GM19397 (cell line): ENCODE measurements at regions not wholly inside any gene's neighbourhood (a gene's known extent, or its start where the extent isn't known, plus 50 kb on each side); places are given as distances from the start of the nearest gene placed in this dataset.
"Not testable (repeated sequence)": the region's sequence is repeated elsewhere in the genome, so short reads cannot be mapped to it uniquely, and the experiment has no call there.

Experiments used
- ATAC-seq: cut with Tn5 transposase; IDR thresholded peaks from one replicate; pipeline ENCODE4 v1.9.1; 2021; ENCODE audit warnings: mild to moderate bottlenecking, moderate library complexity; ENCODE audit not compliant: unreplicated experiment

GRCh38 chr5:15344954-15345353, 155.0 kb upstream of the FBXL7 start:
- ATAC-seq = no peak

- no peak for ATAC-seq
These were observed 161.4 kb upstream of the FBXL7 start for GRCh38 chr5:15338546-15338945.

GRCh38 chr5:15334551-15335266, 165.3 kb upstream of the FBXL7 start:
- ATAC-seq = no peak

- no peak for ATAC-seq
These were observed 166.9 kb upstream of the FBXL7 start for GRCh38 chr5:15333091-15333490.

- ATAC-seq = no peak
These were observed 173.0 kb upstream of the FBXL7 start for GRCh38 chr5:15326932-15327331.

GRCh38 chr5:15326471-15326870, 173.5 kb upstream of the FBXL7 start:
- no peak for ATAC-seq

- ATAC-seq = no peak
These were observed 177.6 kb upstream of the FBXL7 start for GRCh38 chr5:15322421-15322820.

GRCh38 chr5:15321776-15322175, 178.2 kb upstream of the FBXL7 start:
- no peak for ATAC-seq

- no peak for ATAC-seq
These were observed 179.1 kb upstream of the FBXL7 start for GRCh38 chr5:15320871-15321270.

GRCh38 chr5:15304914-15305834, 194.8 kb upstream of the FBXL7 start:
- no peak for ATAC-seq

GRCh38 chr5:15304066-15304731, 195.8 kb upstream of the FBXL7 start:
- ATAC-seq = no peak

- no peak for ATAC-seq
These were observed 199.8 kb upstream of the FBXL7 start for GRCh38 chr5:15300141-15300540.

GRCh38 chr5:15290953-15291352, 209.0 kb upstream of the FBXL7 start:
- no peak for ATAC-seq

GRCh38 chr5:15286650-15287049, 213.3 kb upstream of the FBXL7 start:
- no peak for ATAC-seq

- no peak for ATAC-seq
These were observed 213.9 kb upstream of the FBXL7 start for GRCh38 chr5:15285901-15286583.

GRCh38 chr5:15284706-15285105, 215.3 kb upstream of the FBXL7 start:
- no peak for ATAC-seq

- no peak for ATAC-seq
These were observed 216.9 kb upstream of the FBXL7 start for GRCh38 chr5:15283076-15283475.

- ATAC-seq = no peak
These were observed 217.4 kb upstream of the FBXL7 start for GRCh38 chr5:15282611-15283010.

GRCh38 chr5:15271596-15271995, 228.4 kb upstream of the FBXL7 start:
- not testable (repeated sequence) for ATAC-seq

- no peak for ATAC-seq
These were observed 232.0 kb upstream of the FBXL7 start for GRCh38 chr5:15267966-15268365.

GRCh38 chr5:15266841-15267240, 233.1 kb upstream of the FBXL7 start:
- no peak for ATAC-seq
